SK-N-MC (cell line): ENCODE measurements at regions not wholly inside any gene's neighbourhood (a gene's known extent, or its start where the extent isn't known, plus 50 kb on each side); places are given as distances from the start of the nearest gene placed in this dataset.

Experiments
- DNase-seq: peaks from one replicate; pipeline ENCODE4 v3.0.0-alpha.2; 2011; ENCODE audit warnings: low read depth, low spot score
- H3K27ac ChIP-seq: fragments of 200-600 bp; sonication (generic); 2 replicates; pipeline ENCODE4 v1.5.1; 2016; ENCODE audit warnings: mixed run types
- H3K36me3 ChIP-seq: fragments of 200-600 bp; sonication (generic); 2 replicates; pipeline ENCODE4 v1.6.1; 2017; ENCODE audit warnings: antibody characterized with exemption, low read length, mixed read lengths; ENCODE audit not compliant: insufficient read depth
- H3K4me3 ChIP-seq: fragments of 200-600 bp; sonication (generic); 2 replicates; pipeline ENCODE4 v1.5.1; 2016
- H3K9ac ChIP-seq: fragments of 200-600 bp; sonication (generic); 2 replicates; pipeline ENCODE4 v1.8.0; 2017; ENCODE audit warnings: mixed run types, mixed read lengths; ENCODE audit not compliant: insufficient read length
- H3K9me3 ChIP-seq: fragments of 200-600 bp; sonication (generic); 2 replicates; pipeline ENCODE4 v1.6.1; 2017; ENCODE audit warnings: low read depth, mild to moderate bottlenecking, antibody characterized with exemption, low read length, moderate library complexity, mixed read lengths
- EZH2 ChIP-seq: fragments of 200-600 bp; sonication (generic); IDR thresholded peaks from one replicate; pipeline ENCODE4 v1.6.1; 2017; ENCODE audit warnings: antibody characterized with exemption
- FOXP2 ChIP-seq: optimal IDR thresholded peaks from 2 replicates; pipeline ENCODE3; 2011; ENCODE audit warnings: mild to moderate bottlenecking, moderate library complexity; ENCODE audit not compliant: insufficient read depth; ENCODE audit errors: extremely low read length, control extremely low read depth
- POLR2AphosphoS5 ChIP-seq: IDR thresholded peaks from 2 replicates; pipeline ENCODE4 v1.6.1; 2012; ENCODE audit warnings: mild to moderate bottlenecking, low read depth, low read length, borderline replicate concordance

DNA sequence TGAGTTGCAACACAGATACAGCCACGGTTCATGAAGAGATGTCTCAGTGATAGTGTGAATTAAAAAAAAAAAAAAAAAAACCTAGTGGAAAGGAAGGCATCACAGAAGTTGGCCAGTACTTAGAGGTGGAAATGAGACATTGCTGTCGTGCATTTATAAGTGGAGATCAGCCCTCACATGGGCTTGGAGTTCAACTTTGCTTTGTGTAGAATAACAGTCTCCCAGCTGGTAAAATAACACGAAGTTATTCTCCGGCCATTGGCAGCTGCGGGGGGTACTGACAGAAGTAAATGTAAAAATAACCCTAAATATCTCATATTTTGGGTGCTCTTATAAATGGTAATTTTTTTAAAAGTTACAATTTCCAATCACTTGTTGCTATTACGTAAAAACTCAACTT, 98.8 kb upstream of the TMEM18 start:
- no peak for TF ChIP-seq EZH2
- TF ChIP-seq POLR2AphosphoS5: no peak
- no peak for TF ChIP-seq FOXP2
- H3K4me3 ChIP-seq: no peak overlapping the region
- DNase-seq: no peak
- no peak overlapping the region for H3K27ac ChIP-seq
- H3K9me3 ChIP-seq: no peaks in the 10 kb centered on the region
- H3K9ac ChIP-seq: no peak overlapping the region
- no peaks in the 10 kb centered on the region for H3K36me3 ChIP-seq

DNA sequence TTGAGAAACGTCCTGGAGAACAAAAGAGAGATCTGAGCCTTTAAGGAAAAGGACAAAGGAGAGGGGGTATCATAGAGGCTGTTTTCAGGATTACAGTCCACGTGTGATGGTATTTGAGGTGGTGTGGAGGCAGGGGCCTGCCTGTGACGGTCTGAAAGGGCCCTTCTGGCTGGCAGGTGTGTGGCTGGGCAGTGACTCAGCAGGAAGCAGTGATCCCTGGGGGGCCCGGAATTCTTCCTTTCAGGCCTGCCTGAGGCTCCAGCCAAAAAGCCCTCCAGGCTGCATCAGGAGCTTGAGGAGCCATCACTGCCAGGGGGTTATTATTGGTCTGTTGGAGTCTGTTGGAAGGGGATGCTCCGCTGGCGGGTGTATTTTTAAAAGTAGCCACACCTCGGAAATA, 97.2 kb upstream of the TMEM18 start:
- no peak overlapping the region for H3K9ac ChIP-seq
- no peak overlapping the region for H3K4me3 ChIP-seq

DNA sequence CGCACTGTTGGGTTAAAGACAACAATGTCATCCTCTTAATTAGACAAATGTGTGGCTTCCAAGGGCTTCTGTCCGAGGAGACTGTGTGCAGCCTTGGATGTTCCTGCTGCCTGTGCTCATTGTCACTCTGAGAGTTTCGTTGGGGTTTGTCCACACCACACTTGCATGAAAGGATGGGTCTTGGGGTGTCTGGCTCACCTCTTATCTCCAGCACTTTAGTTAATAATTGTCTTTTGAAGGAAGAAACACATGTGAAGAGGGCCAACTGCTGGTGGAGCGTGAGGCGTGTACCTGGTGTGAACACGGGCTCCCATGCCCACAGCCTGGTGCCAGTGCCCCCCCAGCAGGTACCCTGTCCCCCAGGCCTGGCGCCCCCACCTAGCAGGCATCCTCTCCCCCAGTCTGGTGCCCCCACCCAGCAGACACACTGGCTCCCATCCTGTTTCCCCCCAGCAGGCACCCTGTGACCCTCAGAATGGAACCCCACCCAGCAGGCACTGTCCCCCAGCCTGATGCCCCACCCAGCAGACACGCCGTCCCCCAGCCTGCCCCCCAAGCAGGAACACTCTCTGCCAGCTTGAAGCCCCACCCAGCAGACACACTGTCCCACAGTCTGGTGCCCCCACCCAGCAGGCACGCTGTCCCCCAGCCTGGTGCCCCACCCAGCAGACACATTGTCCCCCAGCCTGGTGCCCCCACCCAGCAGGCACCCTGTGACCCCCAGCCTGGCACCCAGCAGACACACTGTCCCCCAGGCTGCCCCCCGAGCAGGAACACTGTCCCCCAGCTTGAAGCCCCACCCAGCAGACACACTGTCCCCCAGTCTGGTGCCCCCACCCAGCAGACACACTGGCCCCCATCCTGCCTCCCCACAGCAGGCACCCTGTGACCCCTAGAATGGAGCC, 96.3 kb upstream of the TMEM18 start:
- Histone ChIP-seq H3K9ac (no peak overlapping the region), H3K27ac (no peak overlapping the region)
- no peak for TF ChIP-seq POLR2AphosphoS5
- TF ChIP-seq EZH2: no peak
- no peak for TF ChIP-seq FOXP2

More for the DNA sequence above, 97.2 kb upstream of the TMEM18 start:
- TF ChIP-seq FOXP2: no peak
- TF ChIP-seq EZH2: no peak
- TF ChIP-seq POLR2AphosphoS5: no peak
- Histone ChIP-seq H3K36me3 (no peaks in the 10 kb centered on the region), H3K9me3 (no peaks in the 10 kb centered on the region), H3K27ac (no peak overlapping the region)
- no peak for DNase-seq

DNA sequence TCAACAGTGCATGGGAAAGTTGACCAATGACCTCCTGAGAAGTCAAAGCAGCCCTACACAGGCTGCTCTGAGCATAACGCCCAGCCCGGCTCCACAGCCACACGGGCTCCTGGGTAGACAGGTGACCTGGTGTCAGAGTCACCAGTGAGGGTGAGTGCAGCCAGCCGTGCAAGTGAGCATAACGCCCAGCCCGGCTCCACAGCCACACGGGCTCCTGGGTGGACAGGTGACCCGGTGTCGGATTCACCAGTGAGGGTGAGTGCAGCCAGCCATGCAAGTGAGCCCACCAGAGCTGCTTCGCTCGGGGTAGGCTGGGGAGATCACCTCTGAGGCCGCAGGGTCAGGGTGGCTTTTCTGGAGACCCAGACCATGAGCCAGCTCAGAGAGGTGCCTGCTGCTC, 94.3 kb upstream of the TMEM18 start:
- H3K9ac ChIP-seq: no peak overlapping the region
- TF ChIP-seq FOXP2: no peak
- no peak for TF ChIP-seq EZH2
- TF ChIP-seq POLR2AphosphoS5: no peak
- H3K9me3 ChIP-seq: no peaks in the 10 kb centered on the region
- H3K4me3 ChIP-seq: no peak overlapping the region
- no peak overlapping the region for H3K27ac ChIP-seq
- no peaks in the 10 kb centered on the region for H3K36me3 ChIP-seq
- no peak for DNase-seq

More for the DNA sequence above, 96.3 kb upstream of the TMEM18 start:
- no peaks in the 10 kb centered on the region for H3K9me3 ChIP-seq
- no peak overlapping the region for H3K4me3 ChIP-seq
- no peak for DNase-seq
- H3K36me3 ChIP-seq: no peaks in the 10 kb centered on the region

DNA sequence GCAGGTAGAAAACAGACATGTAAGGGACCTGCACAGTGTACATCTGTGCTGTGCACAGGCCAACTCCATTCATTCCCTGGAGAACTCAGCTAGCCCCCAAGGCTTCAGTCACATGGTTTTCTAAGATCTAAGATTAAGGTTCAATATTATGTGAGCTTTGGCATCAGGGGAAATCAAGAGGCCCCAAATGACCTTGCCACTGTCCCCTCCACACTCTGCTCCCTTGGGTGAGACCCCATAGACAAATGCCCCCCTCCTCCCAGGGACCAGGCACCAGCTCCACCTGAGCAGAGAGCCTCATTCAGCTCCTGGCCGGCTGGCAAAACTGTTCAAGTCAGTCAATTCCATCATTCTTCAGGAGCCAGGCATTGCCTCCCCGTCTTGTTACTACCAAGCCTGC, 93.6 kb upstream of the TMEM18 start:
- no peaks in the 10 kb centered on the region for H3K36me3 ChIP-seq
- no peak for DNase-seq
- H3K9me3 ChIP-seq: no peaks in the 10 kb centered on the region
- no peak overlapping the region for H3K9ac ChIP-seq
- no peak overlapping the region for H3K4me3 ChIP-seq
- H3K27ac ChIP-seq: no peak overlapping the region
- TF ChIP-seq EZH2: no peak
- no peak for TF ChIP-seq POLR2AphosphoS5
- TF ChIP-seq FOXP2: no peak

DNA sequence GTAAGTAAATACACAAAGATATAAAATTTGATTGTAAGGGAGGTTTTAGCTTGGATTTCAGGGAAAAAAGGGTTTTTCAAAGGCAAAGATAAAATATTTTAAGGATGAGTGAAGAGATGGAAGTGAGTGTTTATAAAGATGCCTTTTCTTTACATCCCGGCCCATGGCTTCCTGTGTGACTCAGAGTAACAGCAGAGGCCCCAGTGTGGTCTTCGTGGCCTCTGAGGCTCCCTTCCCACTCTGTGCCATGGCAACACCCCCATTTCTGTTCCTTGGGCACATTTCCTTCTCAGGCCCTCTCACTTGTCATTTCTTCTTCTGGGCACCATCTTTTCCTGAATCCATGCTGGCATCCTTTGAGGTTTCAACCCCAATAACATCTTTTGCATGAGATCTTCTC, 92.6 kb upstream of the TMEM18 start:
- H3K9me3 ChIP-seq: no peaks in the 10 kb centered on the region
- H3K9ac ChIP-seq: no peak overlapping the region
- H3K4me3 ChIP-seq: no peak overlapping the region
- no peak for TF ChIP-seq EZH2
- H3K36me3 ChIP-seq: no peaks in the 10 kb centered on the region
- H3K27ac ChIP-seq: no peak overlapping the region
- no peak for DNase-seq

DNA sequence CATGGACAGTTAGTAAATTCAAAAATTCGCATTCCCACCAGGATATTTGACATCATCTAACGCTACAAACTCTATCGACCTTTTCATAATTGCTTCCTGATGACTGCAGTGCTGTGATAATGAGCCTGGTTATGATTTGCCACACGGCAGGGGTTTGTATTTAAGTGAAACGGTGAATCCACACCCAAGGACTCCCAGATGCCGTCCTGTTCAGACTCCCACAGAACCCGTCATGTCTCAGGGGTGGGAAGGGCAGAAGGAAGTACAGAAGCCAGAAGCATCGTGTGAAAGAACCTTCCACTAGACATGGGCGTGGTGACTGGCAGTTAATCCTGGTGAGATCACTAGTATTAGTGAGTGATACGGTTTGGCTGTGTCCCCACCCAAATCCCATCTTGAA, 91.2 kb upstream of the TMEM18 start:
- Histone ChIP-seq H3K4me3 (peak overlapping the region; percentile 66), H3K36me3 (no peaks in the 10 kb centered on the region), H3K9me3 (no peaks in the 10 kb centered on the region), H3K9ac (peak overlapping the region; percentile 0), H3K27ac (peak overlapping the region; percentile 91)
- TF ChIP-seq FOXP2 (peak; percentile 58), EZH2 (no peak)
- DNase-seq: peak; percentile 42

DNA sequence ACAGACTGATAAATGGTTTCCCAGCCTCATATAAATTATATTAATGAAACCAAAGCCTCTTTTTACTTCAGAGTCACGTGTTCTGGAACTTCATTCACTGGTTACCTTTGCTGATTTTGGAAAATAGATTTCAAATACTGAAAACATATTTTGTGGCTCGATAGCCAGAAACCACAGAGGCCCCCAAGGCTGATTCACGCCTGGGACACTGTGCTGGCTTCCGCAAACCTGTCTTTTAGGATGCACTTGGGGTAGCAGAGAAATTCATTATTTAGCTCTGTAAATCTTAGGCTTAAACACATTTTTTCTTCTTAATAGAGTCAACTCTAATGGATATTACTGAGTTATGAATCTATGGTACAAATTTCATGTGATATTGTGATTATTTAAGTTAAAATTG, 90.7 kb upstream of the TMEM18 start:
- peak; percentile 5 for DNase-seq
- TF ChIP-seq POLR2AphosphoS5 (no peak), FOXP2 (no peak), EZH2 (no peak)
- H3K27ac ChIP-seq: peak overlapping the region; percentile 91
- H3K36me3 ChIP-seq: no peaks in the 10 kb centered on the region
- H3K4me3 ChIP-seq: peak overlapping the region; percentile 66
- H3K9me3 ChIP-seq: no peaks in the 10 kb centered on the region
- peak overlapping the region; percentile 0 for H3K9ac ChIP-seq

DNA sequence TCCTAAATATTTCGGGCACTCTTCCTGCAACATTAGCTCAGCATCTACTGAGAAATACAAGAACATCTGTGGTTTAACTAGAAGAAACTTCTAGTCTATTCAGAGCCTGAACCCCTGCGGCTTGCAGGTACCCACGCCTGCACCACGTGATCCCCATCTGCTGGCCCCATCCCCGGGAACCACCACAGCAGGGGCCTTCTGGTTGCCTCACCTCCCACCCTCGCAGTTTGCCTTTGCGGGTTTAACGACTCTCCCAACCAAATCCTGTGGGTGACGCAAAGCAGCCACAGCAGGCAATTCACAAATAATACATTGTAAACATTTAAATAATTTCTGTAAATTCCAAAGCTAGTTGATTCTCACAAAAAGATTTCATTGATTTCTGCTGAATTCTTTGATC, 90.2 kb upstream of the TMEM18 start:
- DNase-seq: peak; percentile 35
- no peaks in the 10 kb centered on the region for H3K9me3 ChIP-seq
- peak overlapping the region; percentile 91 for H3K27ac ChIP-seq
- TF ChIP-seq FOXP2: peak; percentile 94
- no peak for TF ChIP-seq EZH2
- H3K9ac ChIP-seq: no peak overlapping the region
- no peaks in the 10 kb centered on the region for H3K36me3 ChIP-seq
- peak overlapping the region; percentile 66 for H3K4me3 ChIP-seq
